ENCODE measurements at regions not wholly inside any gene's neighbourhood (a gene's known extent, or its start where the extent isn't known, plus 50 kb on each side); places are given as distances from the start of the nearest gene placed in this dataset.

DNA sequence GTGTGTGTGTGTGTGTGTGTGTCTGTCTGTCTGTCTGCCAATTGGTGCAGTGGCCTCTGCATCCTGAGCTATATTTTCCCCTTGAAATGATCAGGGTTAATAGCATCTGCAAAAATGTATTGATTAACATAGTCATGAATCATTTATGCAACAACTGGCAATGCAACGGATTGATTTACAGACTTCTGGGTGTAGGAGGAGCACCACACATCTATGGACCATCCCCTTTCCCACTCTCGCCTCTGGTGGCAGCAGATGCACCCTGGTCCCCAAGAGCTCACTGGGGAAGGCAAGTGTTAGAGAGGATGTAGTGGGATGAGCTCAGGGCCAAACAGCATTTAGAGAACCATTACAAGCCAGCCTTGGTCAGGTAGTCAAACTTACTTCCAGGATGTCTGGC is 272.7 kb upstream of the C2CD4B start:
- Histone ChIP-seq H3K27me3 (no peaks in the 10 kb centered on the region), H3K36me3 (no peaks in the 10 kb centered on the region), H3K9me3 (no peaks in the 10 kb centered on the region), H3K4me1 (peaks cover 0 to 37% of the 10 kb centered on the region in 2 donors), H3K4me3 (no peak overlapping the region), H3K27ac (no peak overlapping the region)
- intact Hi-C loops (cut with DNase I): no loop called here
- TF ChIP-seq, protein P1, sequence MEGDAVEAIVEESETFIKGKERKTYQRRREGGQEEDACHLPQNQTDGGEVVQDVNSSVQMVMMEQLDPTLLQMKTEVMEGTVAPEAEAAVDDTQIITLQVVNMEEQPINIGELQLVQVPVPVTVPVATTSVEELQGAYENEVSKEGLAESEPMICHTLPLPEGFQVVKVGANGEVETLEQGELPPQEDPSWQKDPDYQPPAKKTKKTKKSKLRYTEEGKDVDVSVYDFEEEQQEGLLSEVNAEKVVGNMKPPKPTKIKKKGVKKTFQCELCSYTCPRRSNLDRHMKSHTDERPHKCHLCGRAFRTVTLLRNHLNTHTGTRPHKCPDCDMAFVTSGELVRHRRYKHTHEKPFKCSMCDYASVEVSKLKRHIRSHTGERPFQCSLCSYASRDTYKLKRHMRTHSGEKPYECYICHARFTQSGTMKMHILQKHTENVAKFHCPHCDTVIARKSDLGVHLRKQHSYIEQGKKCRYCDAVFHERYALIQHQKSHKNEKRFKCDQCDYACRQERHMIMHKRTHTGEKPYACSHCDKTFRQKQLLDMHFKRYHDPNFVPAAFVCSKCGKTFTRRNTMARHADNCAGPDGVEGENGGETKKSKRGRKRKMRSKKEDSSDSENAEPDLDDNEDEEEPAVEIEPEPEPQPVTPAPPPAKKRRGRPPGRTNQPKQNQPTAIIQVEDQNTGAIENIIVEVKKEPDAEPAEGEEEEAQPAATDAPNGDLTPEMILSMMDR (IDR thresholded peaks at IDR 0.05): no peak
- DNase-seq (ENCODE audit: low spot score in 2 of 2): no peak

DNA sequence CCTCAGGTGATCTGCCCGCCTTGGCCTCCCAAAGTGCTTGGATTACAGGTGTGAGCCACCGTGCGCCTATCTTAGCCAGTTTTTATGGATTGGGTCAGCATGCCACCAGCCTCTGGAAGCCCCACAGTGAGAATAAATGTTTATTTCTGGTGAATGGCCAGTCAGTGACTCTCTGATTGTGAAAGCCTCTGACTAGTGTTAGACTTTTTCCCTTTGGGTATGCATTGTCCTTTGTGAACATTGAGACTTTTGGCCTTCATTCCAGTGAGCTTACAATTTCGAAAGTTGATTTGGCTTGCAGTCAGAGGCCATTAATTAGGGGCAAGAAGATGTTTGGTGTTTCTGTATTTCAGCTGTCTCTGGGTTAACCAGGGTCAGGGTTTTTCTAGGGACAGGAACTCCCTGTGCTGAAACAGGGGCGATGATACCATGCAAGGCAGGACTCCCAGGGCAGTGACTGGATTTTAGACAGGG is 274.5 kb upstream of the C2CD4B start:
- Histone ChIP-seq H3K27me3 (no peaks in the 10 kb centered on the region), H3K4me1 (peaks cover 0 to 37% of the 10 kb centered on the region in 2 donors), H3K9me3 (no peaks in the 10 kb centered on the region), H3K27ac (peak overlapping the region; percentile 41 to 50), H3K36me3 (no peaks in the 10 kb centered on the region), H3K4me3 (no peak overlapping the region)
- TF ChIP-seq, protein P1 (IDR thresholded peaks at IDR 0.05): no peak
- intact Hi-C loops (cut with DNase I): no loop called here
- DNase-seq (ENCODE audit: low spot score in 2 of 2): no peak

DNA sequence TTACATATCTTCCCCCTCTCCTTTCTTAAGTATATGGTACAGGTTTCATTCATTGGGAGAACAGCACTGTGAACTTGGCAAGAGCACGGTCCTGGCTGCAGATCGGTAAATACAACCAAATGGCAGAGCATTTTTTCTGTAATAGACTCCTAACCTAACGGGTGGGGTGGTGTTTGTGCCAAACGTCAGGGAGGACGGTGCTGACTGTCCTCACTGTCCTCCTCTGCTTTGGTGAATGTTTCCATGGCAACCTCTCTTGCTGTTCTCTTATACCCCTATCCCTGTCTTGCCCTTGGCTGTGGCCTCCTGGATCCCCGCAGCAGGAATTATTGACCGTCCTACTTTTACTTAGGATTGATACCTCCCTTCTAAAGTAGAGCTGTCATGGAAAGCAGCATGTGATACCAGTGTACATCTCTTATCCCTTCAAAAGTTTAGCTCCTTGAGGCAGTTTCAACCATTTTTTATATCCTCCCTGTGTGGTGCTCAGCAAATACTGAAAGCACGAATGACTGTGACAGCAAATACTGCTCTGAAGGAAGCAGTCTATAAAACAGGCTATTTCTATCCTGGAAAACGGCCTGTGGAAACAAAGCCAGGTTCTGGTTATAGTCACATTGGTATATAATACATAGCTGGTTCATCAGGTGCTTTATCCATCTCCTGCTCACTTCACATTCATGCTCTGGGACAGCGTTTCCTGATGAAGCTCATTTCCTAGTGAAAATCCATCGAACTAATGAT is 275.4 kb upstream of the C2CD4B start:
- TF ChIP-seq, protein P1 (IDR thresholded peaks at IDR 0.05): no peak
- H3K4me3 ChIP-seq: peak overlapping the region in 1 of 2 donors; percentile 27
- peak overlapping the region; percentile 41 to 50 for H3K27ac ChIP-seq
- H3K9me3 ChIP-seq: no peaks in the 10 kb centered on the region
- no peaks in the 10 kb centered on the region for H3K27me3 ChIP-seq
- no peak for DNase-seq (ENCODE audit: low spot score in 2 of 2)
- intact Hi-C loops (cut with DNase I): no loop called here
- peaks cover 0 to 43% of the 10 kb centered on the region in 2 donors for H3K4me1 ChIP-seq
- no peaks in the 10 kb centered on the region for H3K36me3 ChIP-seq

DNA sequence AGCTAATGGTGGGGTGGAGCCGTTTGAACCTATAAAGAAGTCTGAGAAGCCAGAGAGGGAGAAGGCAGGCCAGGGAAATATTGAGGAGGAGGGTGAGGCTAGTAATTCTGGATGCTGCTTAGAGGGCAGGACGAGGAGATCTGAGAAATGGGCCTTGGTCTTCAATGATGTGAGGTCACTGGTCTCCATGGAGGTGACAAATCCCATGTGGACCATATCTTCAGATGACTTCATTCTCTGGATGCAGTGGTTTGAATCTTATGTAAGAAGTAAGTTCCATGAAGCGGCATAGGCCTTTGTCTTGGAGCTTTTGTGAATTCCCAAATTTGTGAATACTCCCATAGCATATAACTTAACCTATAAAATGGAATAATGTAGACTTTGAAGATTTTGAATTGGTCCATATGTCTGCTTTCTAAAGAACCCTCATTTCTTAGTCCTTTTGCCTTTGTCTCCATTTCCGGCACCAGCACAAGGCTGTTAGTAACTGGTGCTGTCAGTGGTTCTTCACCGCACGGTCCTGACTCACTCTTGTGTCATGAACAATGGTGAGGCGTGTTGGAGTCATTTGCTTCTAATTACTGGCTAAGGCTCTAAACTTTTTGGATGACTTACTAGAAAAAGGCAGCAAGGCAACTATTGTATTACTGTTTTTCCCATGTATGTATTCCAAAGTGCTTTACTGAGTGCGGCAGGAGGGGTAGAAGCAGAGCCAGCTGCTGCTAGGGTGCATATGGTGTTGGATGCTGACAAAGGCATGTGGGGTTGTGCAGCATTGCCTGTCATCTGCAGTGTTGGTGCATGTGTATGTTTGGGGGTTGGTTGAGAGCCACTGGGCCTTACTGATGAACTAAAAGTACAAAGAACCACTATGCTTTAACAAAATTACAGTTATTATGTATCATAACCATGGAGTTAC is 279.3 kb upstream of the C2CD4B start:
- H3K27ac ChIP-seq: peak overlapping the region; percentile 37 to 66
- intact Hi-C loops (cut with DNase I): loop anchor here (2.0 kb wide), 1 partner anchor 18 kb away; no protein-coding TSS in a partner anchor
- no peaks in the 10 kb centered on the region for H3K36me3 ChIP-seq
- H3K4me1 ChIP-seq: peaks cover 4 to 36% of the 10 kb centered on the region in 2 donors
- no peaks in the 10 kb centered on the region for H3K27me3 ChIP-seq
- TF ChIP-seq, protein P1 (IDR thresholded peaks at IDR 0.05): no peak
- H3K9me3 ChIP-seq: no peaks in the 10 kb centered on the region
- peak; percentile 31 to 78 for DNase-seq (ENCODE audit: low spot score in 2 of 2)
- no peak overlapping the region for H3K4me3 ChIP-seq

DNA sequence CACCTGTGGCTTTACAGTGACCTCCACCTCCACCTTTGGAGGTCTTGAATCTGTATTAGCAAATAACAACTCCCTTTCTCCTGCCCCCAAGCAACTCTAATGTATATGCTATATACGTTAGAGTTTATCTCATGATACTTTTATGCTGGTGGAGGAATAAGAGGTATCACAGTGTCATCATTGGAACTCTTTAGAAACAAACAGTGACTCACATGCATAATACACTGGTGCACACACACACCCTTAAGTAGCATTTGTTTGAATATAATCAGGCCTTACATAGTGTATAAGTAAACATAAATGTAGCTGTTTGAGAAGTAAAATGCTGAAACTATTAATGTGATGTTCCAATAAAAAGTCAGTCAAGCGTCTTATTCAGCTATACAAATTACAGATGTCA is 280.2 kb upstream of the C2CD4B start:
- H3K36me3 ChIP-seq: no peaks in the 10 kb centered on the region
- H3K9me3 ChIP-seq: no peaks in the 10 kb centered on the region
- peaks cover 4 to 27% of the 10 kb centered on the region in 2 donors for H3K4me1 ChIP-seq
- intact Hi-C loops (cut with DNase I): loop anchor here (2.0 kb wide), 1 partner anchor 18 kb away; no protein-coding TSS in a partner anchor
- TF ChIP-seq, protein P1 (IDR thresholded peaks at IDR 0.05): no peak
- H3K27me3 ChIP-seq: no peaks in the 10 kb centered on the region
- DNase-seq (ENCODE audit: low spot score in 2 of 2): no peak
- peak overlapping the region in 1 of 2 donors; percentile 66 for H3K27ac ChIP-seq
- no peak overlapping the region for H3K4me3 ChIP-seq

Measured in ascending aorta (tissue), 2 donors.